Testis (tissue), 2 donors: ENCODE measurements at regions not wholly inside any gene's neighbourhood (a gene's known extent, or its start where the extent isn't known, plus 50 kb on each side); places are given as distances from the start of the nearest gene placed in this dataset.

Experiments
- CTCF ChIP-seq, 3 experiments: fragments of 450-650 bp in 2 of 3; fragments of 200-600 bp in 1 of 3; sonication (generic) in 1 of 3; IDR thresholded peaks; one replicate each; pipeline ENCODE4 v1.5.1; 2016 to 2019; ENCODE audit warnings: antibody characterized with exemption in 3 of 3, mild to moderate bottlenecking in 2 of 3, moderate library complexity in 1 of 3
- POLR2A ChIP-seq: fragments of 450-650 bp; IDR thresholded peaks from one replicate; pipeline ENCODE4 v1.6.1; 2017; ENCODE audit warnings: antibody characterized with exemption, mild to moderate bottlenecking, moderate library complexity

DNA sequence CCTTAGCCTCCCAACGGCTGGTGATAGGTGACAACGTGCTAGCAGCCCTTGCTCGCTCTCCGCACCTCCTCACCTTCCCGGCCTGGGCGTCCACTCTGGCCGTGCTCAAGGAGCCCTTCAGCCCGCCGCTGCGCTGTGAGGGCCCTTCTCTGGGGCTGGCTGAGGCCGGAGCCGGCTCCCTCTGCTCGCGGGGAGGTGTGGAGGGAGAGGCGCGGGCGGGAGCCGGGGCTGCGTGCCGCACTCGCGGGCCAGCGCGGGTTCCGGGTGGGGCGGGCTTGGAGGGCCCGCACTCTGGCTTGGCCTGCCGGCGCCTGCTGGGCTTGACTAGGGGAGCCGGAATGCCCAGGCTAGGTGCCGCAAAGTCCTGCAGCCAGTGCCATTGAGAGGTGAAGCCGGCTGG, 131.1 kb downstream of the CCER1 start:
- TF ChIP-seq CTCF (IDR thresholded peaks at IDR 0.05) (no peak), POLR2A (no peak)
